HUES64 (cell line): ENCODE measurements at regions not wholly inside any gene's neighbourhood (a gene's known extent, or its start where the extent isn't known, plus 50 kb on each side); places are given as distances from the start of the nearest gene placed in this dataset.
"Not testable (repeated sequence)": the region's sequence is repeated elsewhere in the genome, so short reads cannot be mapped to it uniquely, and the experiment has no call there.

Source experiments
- H3K27ac ChIP-seq: 2 replicates; pipeline ENCODE4 v1.7.0; 2013; ENCODE audit warnings: low read depth, low read length, inconsistent platforms
- H3K27me3 ChIP-seq: 2 replicates; pipeline ENCODE4 v1.6.1; 2013; ENCODE audit warnings: mild to moderate bottlenecking, low read length; ENCODE audit not compliant: insufficient read depth
- H3K36me3 ChIP-seq: 2 replicates; pipeline ENCODE4 v1.6.1; 2013; ENCODE audit warnings: mild to moderate bottlenecking, low read length; ENCODE audit not compliant: insufficient read depth
- H3K4me1 ChIP-seq: 2 replicates; pipeline ENCODE4 v1.6.1; 2013; ENCODE audit warnings: mild to moderate bottlenecking, low read length, moderate library complexity; ENCODE audit not compliant: insufficient read depth
- H3K4me3 ChIP-seq: 2 replicates; pipeline ENCODE4 v1.5.1; 2013; ENCODE audit warnings: mild to moderate bottlenecking, low read length, moderate library complexity
- H3K9ac ChIP-seq: 2 replicates; pipeline ENCODE4 v1.6.1; 2013; ENCODE audit warnings: mild to moderate bottlenecking, low read depth, low read length
- H3K9me3 ChIP-seq: 2 replicates; pipeline ENCODE4 v1.6.1; 2013; ENCODE audit warnings: low read depth, low read length; ENCODE audit not compliant: insufficient read depth
- WGBS: fragments of 150-250, 120-280 bp; methylation state at CpG from one replicate; pipeline ENCODE4 v1.1.7; 2013; ENCODE audit warnings: missing lambda C conversion rate; 5-methylcytosine and 5-hydroxymethylcytosine counted together

DNA sequence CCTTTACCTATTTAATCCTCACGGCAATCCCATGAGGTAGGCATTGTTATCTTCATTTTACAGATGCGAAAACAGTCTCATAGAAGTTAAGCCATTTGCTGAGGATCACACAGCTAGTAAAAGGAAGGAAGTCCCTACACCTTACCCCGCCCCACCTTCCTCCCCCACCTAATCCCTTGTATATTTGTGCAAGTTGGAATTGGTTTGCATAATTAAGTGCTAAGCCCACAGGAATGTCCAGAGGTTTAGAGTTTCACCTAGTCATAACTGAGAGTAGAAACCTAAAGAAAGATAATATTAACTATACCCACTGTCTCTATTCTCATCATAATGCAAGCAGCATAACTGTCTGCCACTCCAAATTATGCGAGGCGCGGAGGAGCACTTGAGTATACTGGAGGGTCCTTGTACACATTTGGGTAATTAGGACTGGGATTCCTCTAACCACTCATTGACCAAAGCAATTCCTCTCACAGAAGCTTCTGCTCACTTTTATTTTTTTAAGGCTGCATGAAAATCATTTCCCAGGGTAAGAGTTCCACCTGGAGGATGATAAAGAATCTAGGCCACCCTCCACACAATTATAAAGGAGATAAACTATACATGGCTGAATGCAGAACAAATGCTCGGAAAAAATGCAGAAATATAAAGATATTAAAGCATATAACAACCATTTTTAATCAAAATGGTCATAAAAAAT, 199.9 kb downstream of the FAM181B start:
- WGBS = 92% methylated on average over 5 of the region's 7 CpGs

DNA sequence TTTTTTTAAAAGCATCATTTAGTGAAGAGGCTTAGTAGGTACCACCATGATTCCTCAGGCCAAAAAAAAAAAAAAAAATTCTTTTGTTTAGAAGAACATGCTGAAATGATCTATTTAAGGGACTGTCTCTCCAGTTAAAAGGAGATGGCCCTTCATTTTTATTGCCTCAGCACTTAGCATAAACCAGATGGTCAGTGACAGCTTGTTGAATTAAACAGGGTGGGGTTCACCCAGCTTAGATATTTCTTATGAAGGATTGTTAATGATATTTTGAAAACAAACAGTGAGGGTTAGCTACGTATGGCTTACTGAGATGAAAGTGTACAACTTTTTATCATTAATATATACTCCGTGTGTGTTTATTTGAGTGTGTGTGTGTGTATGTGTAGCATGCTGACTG, 203.7 kb downstream of the FAM181B start:
- 95% methylated on average over 1 of the region's 2 CpGs for WGBS
- Histone ChIP-seq H3K9ac (no peak overlapping the region), H3K36me3 (no peaks in the 10 kb centered on the region), H3K4me1 (no peaks in the 10 kb centered on the region), H3K4me3 (no peak overlapping the region), H3K27ac (no peak overlapping the region), H3K27me3 (no peaks in the 10 kb centered on the region), H3K9me3 (no peaks in the 10 kb centered on the region)

More for the DNA sequence above, 199.9 kb downstream of the FAM181B start:
- H3K27ac ChIP-seq = no peak overlapping the region
- H3K9me3 ChIP-seq = no peaks in the 10 kb centered on the region
- no peaks in the 10 kb centered on the region for H3K4me1 ChIP-seq
- no peak overlapping the region for H3K9ac ChIP-seq
- no peak overlapping the region for H3K4me3 ChIP-seq
- H3K27me3 ChIP-seq = no peaks in the 10 kb centered on the region
- H3K36me3 ChIP-seq = no peaks in the 10 kb centered on the region

DNA sequence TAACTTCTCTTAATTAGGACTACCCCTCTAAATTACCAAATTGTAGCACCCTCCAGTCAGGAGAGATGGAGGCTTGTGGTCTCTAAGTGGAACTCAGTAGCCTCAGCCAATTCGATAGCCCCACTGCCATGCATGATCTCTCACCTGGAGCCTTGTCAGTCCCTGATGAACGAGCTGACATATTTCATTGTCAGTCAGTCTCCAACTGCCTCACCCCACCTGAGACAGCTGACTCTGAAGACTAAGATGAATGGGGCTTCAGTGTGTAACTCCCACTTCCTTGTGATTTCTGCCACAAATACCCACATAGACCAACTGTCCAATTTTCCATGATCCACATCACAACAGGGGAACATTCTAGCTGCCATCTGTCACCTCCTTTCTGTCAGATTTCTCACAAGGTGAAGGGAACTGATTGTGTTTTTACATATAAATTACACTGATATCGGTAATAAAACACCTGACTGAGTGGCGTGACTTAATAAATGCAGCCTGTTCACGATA, 206.5 kb downstream of the FAM181B start:
- no peak overlapping the region for H3K4me3 ChIP-seq
- H3K9ac ChIP-seq = no peak overlapping the region
- no peaks in the 10 kb centered on the region for H3K27me3 ChIP-seq
- no peak overlapping the region for H3K27ac ChIP-seq
- 95% methylated on average over 5 of the region's 5 CpGs for WGBS
- no peaks in the 10 kb centered on the region for H3K36me3 ChIP-seq
- no peaks in the 10 kb centered on the region for H3K4me1 ChIP-seq
- H3K9me3 ChIP-seq = no peaks in the 10 kb centered on the region

DNA sequence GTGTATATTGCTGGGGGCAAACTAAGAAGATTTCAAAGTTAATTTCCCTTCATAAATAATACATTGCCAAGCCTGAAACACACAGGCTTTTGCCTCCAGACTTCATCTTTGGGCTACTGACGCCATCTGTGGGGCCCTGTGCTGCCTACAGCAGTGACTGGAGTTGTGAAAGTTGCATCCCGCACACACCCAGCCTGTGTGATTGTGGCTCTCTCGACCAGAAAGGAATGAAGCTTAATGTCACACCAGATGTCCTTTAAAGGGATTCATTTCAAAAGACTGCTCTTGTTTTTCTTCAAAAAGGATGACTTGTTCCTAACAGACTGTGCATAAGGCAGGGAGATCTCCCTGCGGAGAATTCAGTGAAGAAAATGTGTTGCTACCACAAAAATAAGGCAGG, 210.5 kb downstream of the FAM181B start:
- Histone ChIP-seq H3K4me3 (no peak overlapping the region), H3K27ac (no peak overlapping the region), H3K27me3 (no peaks in the 10 kb centered on the region), H3K9ac (no peak overlapping the region), H3K4me1 (no peaks in the 10 kb centered on the region), H3K36me3 (no peaks in the 10 kb centered on the region), H3K9me3 (no peaks in the 10 kb centered on the region)
- 76% methylated on average over 4 of the region's 4 CpGs for WGBS

DNA sequence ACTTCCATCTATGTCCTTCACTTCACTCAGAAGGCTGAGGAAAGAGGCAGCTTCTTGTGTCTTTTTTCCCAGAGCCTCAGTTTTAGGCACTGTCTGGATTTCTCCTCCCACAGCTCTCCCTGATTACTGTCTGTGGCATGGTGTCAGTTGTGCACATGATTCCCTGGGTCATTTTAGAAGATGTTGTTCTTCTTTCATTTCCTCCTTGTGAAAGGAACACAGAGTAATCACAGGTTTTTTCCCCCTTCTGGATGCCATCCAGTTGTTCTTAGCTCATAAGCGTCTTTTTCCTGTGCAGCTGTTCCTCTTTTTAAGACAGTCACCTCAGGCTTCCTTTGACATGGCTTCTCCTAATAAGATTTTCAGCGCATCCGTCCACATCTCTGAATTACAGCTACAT, 212.2 kb downstream of the FAM181B start:
- Histone ChIP-seq H3K4me1 (no peaks in the 10 kb centered on the region), H3K9ac (no peak overlapping the region), H3K27me3 (no peaks in the 10 kb centered on the region), H3K4me3 (no peak overlapping the region), H3K9me3 (no peaks in the 10 kb centered on the region), H3K36me3 (no peaks in the 10 kb centered on the region), H3K27ac (no peak overlapping the region)
- WGBS = 95% methylated on average over 3 of the region's 3 CpGs

DNA sequence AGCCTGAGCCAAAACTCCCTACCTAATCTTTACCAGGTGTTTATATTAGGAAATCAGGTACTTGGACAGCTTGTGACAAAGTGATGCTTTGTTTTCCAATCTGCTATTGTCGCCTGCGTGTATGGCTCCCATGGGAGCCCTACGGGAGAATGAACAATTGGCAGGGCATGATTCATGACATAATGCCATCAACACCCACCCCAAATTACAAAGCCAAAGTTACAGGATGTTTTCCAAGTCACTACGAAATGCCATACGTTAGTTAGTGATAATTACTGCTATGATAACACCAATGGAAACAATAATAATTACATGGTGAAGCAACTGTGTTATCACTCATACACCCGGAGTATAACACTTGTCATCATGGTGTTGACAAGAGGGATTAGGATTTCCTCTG, 226.4 kb downstream of the FAM181B start:
- H3K9me3 ChIP-seq = no peaks in the 10 kb centered on the region
- no peak overlapping the region for H3K4me3 ChIP-seq
- WGBS = 93% methylated on average over 3 of the region's 6 CpGs
- H3K4me1 ChIP-seq = peaks cover 15% of the 10 kb centered on the region
- H3K9ac ChIP-seq = no peak overlapping the region
- H3K36me3 ChIP-seq = no peaks in the 10 kb centered on the region
- no peak overlapping the region for H3K27ac ChIP-seq
- H3K27me3 ChIP-seq = no peaks in the 10 kb centered on the region

DNA sequence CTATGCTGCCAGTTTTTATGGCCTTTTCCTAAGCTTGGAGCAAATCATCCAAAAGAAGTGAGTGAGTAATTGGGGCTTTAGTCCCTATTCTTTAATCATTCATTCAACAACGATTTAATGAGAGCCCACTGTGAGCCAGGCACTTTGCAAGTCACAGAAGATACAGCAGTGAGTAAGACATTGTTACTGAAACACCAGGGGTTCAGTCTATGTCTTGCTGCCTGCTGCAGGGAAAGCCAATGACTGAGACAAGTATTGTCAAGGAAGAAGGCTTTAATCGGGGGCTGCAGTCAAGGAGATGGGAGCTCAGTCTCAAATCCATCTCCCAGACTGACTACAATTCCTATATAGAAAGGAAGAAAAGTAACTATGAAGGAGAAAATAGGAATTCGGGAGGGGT, 228.3 kb downstream of the FAM181B start:
- Histone ChIP-seq H3K27me3 (no peaks in the 10 kb centered on the region), H3K9me3 (no peaks in the 10 kb centered on the region), H3K9ac (no peak overlapping the region), H3K27ac (no peak overlapping the region), H3K4me1 (peaks cover 15% of the 10 kb centered on the region), H3K36me3 (no peaks in the 10 kb centered on the region), H3K4me3 (no peak overlapping the region)
- WGBS = 46% methylated on average over 2 of the region's 3 CpGs

DNA sequence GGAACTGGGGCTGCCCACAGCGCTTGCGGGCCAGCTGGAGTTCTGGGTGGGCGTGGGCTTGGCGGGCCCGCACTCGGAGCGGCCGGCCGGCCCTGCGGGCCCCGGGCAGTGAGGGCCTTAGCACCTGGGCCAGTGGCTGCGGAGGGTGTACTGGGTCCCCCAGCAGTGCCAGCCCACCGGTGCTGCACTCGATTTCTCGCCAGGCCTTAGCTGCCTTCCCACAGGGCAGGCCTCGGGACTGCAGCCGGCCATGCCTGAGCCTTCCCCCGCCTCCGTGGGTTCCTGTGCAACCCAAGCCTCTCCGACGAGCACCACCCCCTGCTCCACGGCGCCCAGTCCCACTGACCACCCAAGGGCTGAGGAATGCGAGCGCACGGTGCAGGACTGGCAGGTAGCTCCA, 232.5 kb downstream of the FAM181B start:
- H3K4me1 ChIP-seq = peaks cover 11% of the 10 kb centered on the region
- H3K9ac ChIP-seq, H3K36me3 ChIP-seq, H3K27me3 ChIP-seq, H3K27ac ChIP-seq, H3K4me3 ChIP-seq, H3K9me3 ChIP-seq: not testable (repeated sequence)
- 95% methylated on average over 26 of the region's 26 CpGs for WGBS

DNA sequence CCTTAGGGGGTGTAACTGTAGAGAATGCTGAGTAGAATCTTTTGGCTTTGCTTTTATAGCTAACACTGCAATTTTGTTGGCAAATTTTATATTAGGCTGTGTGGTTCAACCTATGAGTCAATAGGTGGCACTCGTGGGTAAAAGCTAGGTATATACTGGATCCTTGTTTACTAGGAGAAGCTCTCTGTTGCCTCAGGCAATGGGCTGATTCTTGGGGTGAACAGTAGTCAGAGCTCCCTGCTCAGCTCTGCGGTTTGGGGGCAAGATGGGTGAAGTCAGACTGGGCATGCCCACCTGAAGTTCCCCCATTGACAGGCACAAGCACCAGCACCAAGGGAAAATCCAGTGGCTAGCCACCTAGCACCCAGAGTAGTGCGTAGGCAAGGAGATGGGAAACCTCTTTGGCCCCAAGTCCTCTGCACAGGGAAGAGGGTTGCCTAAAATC, 238.7 kb downstream of the FAM181B start:
- WGBS = 41% methylated on average over 3 of the region's 3 CpGs
- no peaks in the 10 kb centered on the region for H3K9me3 ChIP-seq
- H3K4me3 ChIP-seq = no peak overlapping the region
- no peaks in the 10 kb centered on the region for H3K4me1 ChIP-seq
- H3K27me3 ChIP-seq = no peaks in the 10 kb centered on the region
- H3K27ac ChIP-seq = no peak overlapping the region
- H3K9ac ChIP-seq = no peak overlapping the region
- no peaks in the 10 kb centered on the region for H3K36me3 ChIP-seq

DNA sequence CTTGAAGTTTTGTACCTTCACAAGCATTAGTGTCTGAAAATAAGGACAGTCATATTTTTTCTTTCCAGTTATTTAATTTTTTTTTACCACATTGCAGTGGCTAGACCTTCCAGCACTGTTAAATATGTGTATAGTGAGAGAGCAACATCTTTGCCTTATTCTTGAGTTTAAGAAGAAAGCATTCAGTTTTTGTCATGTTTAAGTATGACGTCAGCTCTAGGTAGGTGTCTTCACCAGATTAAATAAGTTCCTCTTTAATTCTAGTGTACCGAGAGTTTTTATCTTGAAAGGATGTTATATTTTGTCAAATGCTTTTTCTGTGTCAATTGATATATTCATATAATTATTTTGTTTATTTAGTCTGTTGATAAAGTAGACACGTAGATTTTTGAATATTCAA, 258.8 kb downstream of the FAM181B start:
- H3K4me1 ChIP-seq = no peaks in the 10 kb centered on the region
- H3K36me3 ChIP-seq = no peaks in the 10 kb centered on the region
- no peak overlapping the region for H3K9ac ChIP-seq
- no peak overlapping the region for H3K4me3 ChIP-seq
- H3K27me3 ChIP-seq = no peaks in the 10 kb centered on the region
- no peaks in the 10 kb centered on the region for H3K9me3 ChIP-seq
- H3K27ac ChIP-seq = no peak overlapping the region
- WGBS = 90% methylated on average over 1 of the region's 3 CpGs

DNA sequence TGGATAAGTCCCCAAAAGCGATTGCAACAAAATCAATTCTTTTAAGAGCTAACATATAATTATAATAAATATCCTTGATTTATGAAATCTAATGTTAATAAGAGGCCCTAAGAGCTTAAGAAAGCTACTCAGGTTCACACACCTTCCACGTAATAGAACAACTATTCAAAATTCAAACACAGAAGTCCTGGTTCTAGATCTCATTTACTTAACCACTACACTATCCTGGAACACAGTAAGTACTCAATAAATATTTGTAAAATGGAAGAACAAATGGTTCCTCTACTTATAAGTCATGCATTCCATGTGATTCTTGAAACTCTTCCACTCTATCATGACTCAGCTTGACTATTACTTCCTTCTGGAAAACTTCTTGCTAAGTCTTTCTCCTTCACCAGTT, 268.2 kb downstream of the FAM181B start:
- no peak overlapping the region for H3K4me3 ChIP-seq
- no peaks in the 10 kb centered on the region for H3K9me3 ChIP-seq
- H3K4me1 ChIP-seq = no peaks in the 10 kb centered on the region
- no peaks in the 10 kb centered on the region for H3K36me3 ChIP-seq
- 100% methylated on average over 1 of the region's 2 CpGs for WGBS
- no peaks in the 10 kb centered on the region for H3K27me3 ChIP-seq
- no peak overlapping the region for H3K27ac ChIP-seq
- no peak overlapping the region for H3K9ac ChIP-seq
